Right lobe of liver (tissue), 6 donors: ENCODE measurements at regions not wholly inside any gene's neighbourhood (a gene's known extent, or its start where the extent isn't known, plus 50 kb on each side); places are given as distances from the start of the nearest gene placed in this dataset.

Experiments used
- ATAC-seq, 4 donors: fragments of 200-7000 bp; cut with Tn5 transposase; one replicate each; pipeline ENCODE4 v1.9.1; 2020; ENCODE audit warnings: mild to moderate bottlenecking in 4 of 4, moderate library complexity in 4 of 4
- DNase-seq, 3 donors: peaks; one replicate each; pipeline ENCODE4 v3.0.0-alpha.2; 2020
- H3K27ac ChIP-seq, 3 donors: fragments of 200-600 bp; one replicate each; pipeline ENCODE4 v1.8.0; 2022
- H3K27me3 ChIP-seq, 2 donors: fragments of 200-600 bp; one replicate each; pipeline ENCODE4 v1.8.0; 2022
- H3K36me3 ChIP-seq, 4 donors: fragments of 200-600 bp; sonication (generic) in 1 of 4; one replicate each; pipeline versions ENCODE4 v1.5.1 to v1.8.0; 2017 to 2022; ENCODE audit warnings: control low read depth in 1 of 4
- H3K4me1 ChIP-seq, 4 donors: fragments of 200-600 bp; sonication (generic) in 1 of 4; one replicate each; pipeline versions ENCODE4 v1.5.1 to v1.8.0; 2017 to 2022; ENCODE audit warnings: control low read depth in 1 of 4
- H3K4me3 ChIP-seq, 3 donors: fragments of 200-600 bp; one replicate each; pipeline ENCODE4 v1.8.0; 2022
- H3K9me3 ChIP-seq, 4 donors: fragments of 200-600 bp; sonication (generic) in 1 of 4; one replicate each; pipeline versions ENCODE4 v1.5.1 to v1.8.0; 2017 to 2022; ENCODE audit warnings: control low read depth in 1 of 4
- CTCF ChIP-seq, 4 donors: fragments of 200-600 bp in 3 of 4; fragments of 450-650 bp in 1 of 4; IDR thresholded peaks; one replicate each; pipeline versions ENCODE4 v1.5.1 to v1.8.0; 2016 to 2022; ENCODE audit warnings: antibody characterized with exemption in 4 of 4, mild to moderate bottlenecking in 2 of 4
- POLR2A ChIP-seq: fragments of 450-650 bp; IDR thresholded peaks from one replicate; pipeline ENCODE4 v1.6.1; 2017; ENCODE audit warnings: antibody characterized with exemption, mild to moderate bottlenecking
- WGBS: methylation state at CpG from one replicate; pipeline ENCODE4 v1.1.6; 2018; ENCODE audit warnings: low coverage, low lambda C conversion rate; ENCODE audit not compliant: insufficient coverage; ENCODE audit errors: missing lambda C conversion rate; 5-methylcytosine and 5-hydroxymethylcytosine counted together
- intact Hi-C, 2 donors: fragments of 100-400 bp; cut with DNase I; formaldehyde crosslinking; loops; one replicate each; pipeline versions ENCODE4 v1.11.2 to v1.14.1; 2022
- donor health status: DM: no; HTN: yes; CAD: no.
- donor health status: DM: no; HTN: no; CAD: no.
- donor health status: DM: no; HTN: no; CAD: no.
- donor health status: DM: no; HTN: yes; CAD: no.
- donor health status: DM: no; HTN: yes; CAD: no.

GRCh38 chr12:97790281-97790680 is 327.7 kb downstream of the RMST start:
- intact Hi-C loops, result no loop called here
- Histone ChIP-seq H3K27ac (no peak overlapping the region), H3K4me1 (no peaks in the 10 kb centered on the region), H3K9me3 (no peaks in the 10 kb centered on the region), H3K27me3 (no peaks in the 10 kb centered on the region), H3K4me3 (no peak overlapping the region), H3K36me3 (no peaks in the 10 kb centered on the region)
- TF ChIP-seq CTCF (IDR thresholded peaks at IDR 0.05) (no peak), POLR2A (no peak)
- WGBS, result 82% methylated on average over 1 of the region's 1 CpG
- no peak for ATAC-seq
- DNase-seq, result no peak

DNA sequence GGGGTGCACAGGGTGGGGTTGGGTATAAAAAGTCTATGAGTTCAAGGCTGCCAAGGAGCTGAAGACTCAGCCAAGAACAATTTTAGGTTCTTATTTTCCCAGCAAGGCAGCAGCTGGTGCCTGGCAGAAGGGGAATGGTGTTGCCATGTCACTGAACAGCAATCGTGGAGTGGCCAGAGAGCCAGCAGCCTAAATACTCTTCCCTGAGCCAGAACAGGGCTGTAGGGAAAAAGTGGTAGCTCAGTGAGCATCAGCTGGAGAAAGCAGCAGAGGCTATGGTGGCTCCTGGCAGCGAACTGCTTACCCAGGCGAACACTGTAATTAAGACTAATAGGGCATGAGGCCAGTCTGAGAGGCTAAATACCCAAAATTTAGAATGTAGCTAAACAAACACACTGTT is 334.9 kb downstream of the RMST start:
- no peak overlapping the region for H3K27ac ChIP-seq
- 50% methylated on average over 1 of the region's 3 CpGs for WGBS
- TF ChIP-seq POLR2A (no peak), CTCF (IDR thresholded peaks at IDR 0.05) (no peak)
- H3K36me3 ChIP-seq, result no peaks in the 10 kb centered on the region
- H3K9me3 ChIP-seq, result no peaks in the 10 kb centered on the region
- no peak overlapping the region for H3K4me3 ChIP-seq
- ATAC-seq (no peak), DNase-seq (no peak)
- no peaks in the 10 kb centered on the region for H3K4me1 ChIP-seq
- no peaks in the 10 kb centered on the region for H3K27me3 ChIP-seq
- intact Hi-C loops, result no loop called here

- Histone ChIP-seq H3K9me3 (no peaks in the 10 kb centered on the region), H3K36me3 (no peaks in the 10 kb centered on the region), H3K27ac (no peak overlapping the region), H3K4me1 (no peaks in the 10 kb centered on the region), H3K27me3 (no peaks in the 10 kb centered on the region), H3K4me3 (no peak overlapping the region)
- 39% methylated on average over 3 of the region's 3 CpGs for WGBS
- TF ChIP-seq POLR2A, result no peak
- TF ChIP-seq CTCF (IDR thresholded peaks at IDR 0.05), result no peak
- intact Hi-C loops, result no loop called here
- DNase-seq (no peak), ATAC-seq (no peak)
Observed at GRCh38 chr12:97800561-97800960, 338.0 kb downstream of the RMST start.

GRCh38 chr12:97801471-97802059 is 339.0 kb downstream of the RMST start:
- no peaks in the 10 kb centered on the region for H3K9me3 ChIP-seq
- DNase-seq (no peak), ATAC-seq (no peak)
- H3K4me3 ChIP-seq, result no peak overlapping the region
- H3K36me3 ChIP-seq, result no peaks in the 10 kb centered on the region
- WGBS, result 69% methylated on average over 5 of the region's 5 CpGs
- TF ChIP-seq CTCF (IDR thresholded peaks at IDR 0.05) (no peak), POLR2A (no peak)
- H3K27ac ChIP-seq, result no peak overlapping the region
- H3K4me1 ChIP-seq, result no peaks in the 10 kb centered on the region
- intact Hi-C loops, result no loop called here
- H3K27me3 ChIP-seq, result no peaks in the 10 kb centered on the region

DNA sequence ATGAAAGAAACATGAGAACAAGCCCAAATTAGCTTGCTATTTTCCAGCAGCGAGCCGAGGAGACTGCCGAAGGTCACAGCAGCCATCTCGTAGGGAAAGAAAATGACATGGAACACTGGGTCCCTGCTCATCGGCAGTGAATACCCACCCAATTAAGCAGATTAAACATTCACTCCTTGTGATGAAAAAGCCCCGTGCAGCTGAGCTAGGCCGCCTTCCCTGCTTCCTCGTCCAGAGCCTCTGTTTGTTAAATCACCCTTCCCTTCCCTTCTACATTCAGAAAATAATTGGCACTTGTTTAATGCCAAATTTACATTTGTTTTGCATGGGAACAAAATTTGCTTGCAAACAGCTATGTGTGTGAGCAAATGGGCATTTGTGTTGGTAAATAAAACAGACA is 342.5 kb downstream of the RMST start:
- no peaks in the 10 kb centered on the region for H3K27me3 ChIP-seq
- no peak overlapping the region for H3K4me3 ChIP-seq
- intact Hi-C loops, result no loop called here
- no peaks in the 10 kb centered on the region for H3K9me3 ChIP-seq
- H3K4me1 ChIP-seq, result no peaks in the 10 kb centered on the region
- no peak overlapping the region for H3K27ac ChIP-seq
- no peaks in the 10 kb centered on the region for H3K36me3 ChIP-seq
- DNase-seq (no peak), ATAC-seq (no peak)
- TF ChIP-seq CTCF (IDR thresholded peaks at IDR 0.05) (no peak), POLR2A (no peak)
- 33% methylated on average over 7 of the region's 8 CpGs for WGBS
